Stomach (tissue), 8 donors: ENCODE measurements at regions not wholly inside any gene's neighbourhood (a gene's known extent, or its start where the extent isn't known, plus 50 kb on each side); places are given as distances from the start of the nearest gene placed in this dataset.

ENCODE experiments used
- DNase-seq, 2 donors: peaks; one replicate each; pipeline versions ENCODE4 v3.0.0 to v3.0.0-alpha.2; 2013 to 2019
- H3K27ac ChIP-seq, 5 donors: fragments of 200-600 bp in 4 of 5; sonication (generic) in 4 of 5; one replicate each; pipeline ENCODE4 v1.5.1; 2013 to 2019; ENCODE audit warnings: mild to moderate bottlenecking in 1 of 5, moderate library complexity in 1 of 5
- H3K27me3 ChIP-seq, 3 donors: fragments of 200-600 bp; sonication (generic); one replicate each; pipeline ENCODE4 v1.5.1; 2017 to 2019; ENCODE audit warnings: mixed run types in 1 of 3
- H3K36me3 ChIP-seq, 4 donors: fragments of 200-600 bp; sonication (generic); 1 replicate in 3 of 4; 2 replicates in 1 of 4; pipeline ENCODE4 v1.5.1; 2016 to 2019
- H3K4me1 ChIP-seq, 4 donors: fragments of 200-600 bp; sonication (generic); one replicate each; pipeline ENCODE4 v1.5.1; 2016 to 2019
- H3K4me3 ChIP-seq, 4 donors: fragments of 200-600 bp; sonication (generic) in 3 of 4; one replicate each; pipeline ENCODE4 v1.5.1; 2016 to 2019; ENCODE audit warnings: mild to moderate bottlenecking in 1 of 4
- H3K9me3 ChIP-seq, 4 donors: fragments of 200-600 bp; sonication (generic); one replicate each; pipeline ENCODE4 v1.5.1; 2016 to 2019
- CTCF ChIP-seq, 7 experiments: fragments of 450-650 bp in 4 of 7; fragments of 200-600 bp in 3 of 7; sonication (generic) in 3 of 7; IDR thresholded peaks; one replicate each; pipeline ENCODE4 v1.5.1; 2016 to 2019; ENCODE audit warnings: antibody characterized with exemption in 7 of 7, control low read depth in 2 of 7, mild to moderate bottlenecking in 1 of 7
- EP300 ChIP-seq: sonication (generic); formaldehyde crosslinking; IDR thresholded peaks from one replicate; pipeline ENCODE4 v1.6.1; 2017; ENCODE audit warnings: antibody characterized with exemption
- POLR2A ChIP-seq, 4 donors: fragments of 450-650 bp; IDR thresholded peaks; one replicate each; pipeline ENCODE4 v1.6.1; 2016; ENCODE audit warnings: antibody characterized with exemption in 4 of 4, control low read depth in 2 of 4, mild to moderate bottlenecking in 1 of 4, moderate library complexity in 1 of 4
- POLR2AphosphoS5 ChIP-seq, 3 donors: sonication (generic); formaldehyde crosslinking; IDR thresholded peaks; one replicate each; pipeline ENCODE4 v1.6.1; 2016; ENCODE audit warnings: antibody characterized with exemption in 3 of 3
- WGBS, 5 donors: extraction: QIAGEN DNeasy Blood & Tissue Kit in 3 of 5; methylation state at CpG; one replicate each; pipeline versions ENCODE4 v1.1.5 to v1.1.7; 2013 to 2018; 5-methylcytosine and 5-hydroxymethylcytosine counted together
- intact Hi-C: fragments of 100-400 bp; cut with DNase I; formaldehyde crosslinking; loops from one replicate; pipeline ENCODE4 v1.15.1; 2023; ENCODE audit warnings: low total_unique reads
- donor health status: healthy with polysubstance abuse.
- donor health status: Bipolar disorder and iron deficiency.
- donor health status: healthy.

- TF ChIP-seq POLR2A (IDR thresholded peaks at IDR 0.05) (no peak), POLR2AphosphoS5 (IDR thresholded peaks at IDR 0.05) (no peak), EP300 (no peak), CTCF (IDR thresholded peaks at IDR 0.05) (no peak)
- Histone ChIP-seq H3K4me1 (no peaks in the 10 kb centered on the region), H3K27ac (no peak overlapping the region), H3K27me3 (peaks cover 0 to 37% (median 0%) of the 10 kb centered on the region in 3 donors), H3K36me3 (peaks cover 0 to 6% (median 2%) of the 10 kb centered on the region in 4 donors), H3K9me3 (no peaks in the 10 kb centered on the region), H3K4me3 (no peak overlapping the region)
- 86 to 93% (median 90%) methylated on average over 23 of the region's 23 CpGs for WGBS, 5 donors
- no peak for DNase-seq
- intact Hi-C loops: no loop called here
These were observed 270.2 kb downstream of the CTTN start for GRCh38 chr11:70668204-70669202.

- no peaks in the 10 kb centered on the region for H3K9me3 ChIP-seq
- peaks cover 0 to 6% (median 2%) of the 10 kb centered on the region in 4 donors for H3K36me3 ChIP-seq
- no peak overlapping the region for H3K4me3 ChIP-seq
- intact Hi-C loops: no loop called here
- H3K27ac ChIP-seq: no peak overlapping the region
- DNase-seq: no peak
- H3K27me3 ChIP-seq: peaks cover 0 to 29% (median 0%) of the 10 kb centered on the region in 3 donors
- TF ChIP-seq CTCF (IDR thresholded peaks at IDR 0.05): no peak
- TF ChIP-seq POLR2AphosphoS5 (IDR thresholded peaks at IDR 0.05): no peak
- no peak for TF ChIP-seq POLR2A (IDR thresholded peaks at IDR 0.05)
- TF ChIP-seq EP300: no peak
- 81 to 93% (median 88%) methylated on average over 9 to 13 of the region's 13 CpGs for WGBS, 5 donors
- no peaks in the 10 kb centered on the region for H3K4me1 ChIP-seq
These were observed 271.0 kb downstream of the CTTN start for GRCh38 chr11:70669281-70669680.

- Histone ChIP-seq H3K4me3 (no peak overlapping the region), H3K27ac (no peak overlapping the region), H3K4me1 (no peaks in the 10 kb centered on the region), H3K9me3 (no peaks in the 10 kb centered on the region), H3K27me3 (peaks cover 0 to 24% (median 0%) of the 10 kb centered on the region in 3 donors), H3K36me3 (peaks cover 0 to 6% (median 2%) of the 10 kb centered on the region in 4 donors)
- TF ChIP-seq EP300: no peak
- TF ChIP-seq POLR2A (IDR thresholded peaks at IDR 0.05): no peak
- TF ChIP-seq CTCF (IDR thresholded peaks at IDR 0.05): no peak
- no peak for TF ChIP-seq POLR2AphosphoS5 (IDR thresholded peaks at IDR 0.05)
- WGBS, 5 donors: 76 to 83% (median 80%) methylated on average over 16 to 25 of the region's 25 CpGs
- peak in 1 of 2 donors; percentile 22 for DNase-seq
- intact Hi-C loops: no loop called here
These were observed 271.7 kb downstream of the CTTN start for GRCh38 chr11:70669871-70670675.

GRCh38 chr11:70670676-70671034 is 272.3 kb downstream of the CTTN start:
- H3K4me1 ChIP-seq: no peaks in the 10 kb centered on the region
- H3K27ac ChIP-seq: no peak overlapping the region
- TF ChIP-seq POLR2AphosphoS5 (IDR thresholded peaks at IDR 0.05): no peak
- no peak for TF ChIP-seq CTCF (IDR thresholded peaks at IDR 0.05)
- TF ChIP-seq EP300: no peak
- TF ChIP-seq POLR2A (IDR thresholded peaks at IDR 0.05): no peak
- intact Hi-C loops: no loop called here
- DNase-seq: no peak
- peaks cover 0 to 21% (median 0%) of the 10 kb centered on the region in 3 donors for H3K27me3 ChIP-seq
- H3K9me3 ChIP-seq: no peaks in the 10 kb centered on the region
- peaks cover 0 to 6% (median 2%) of the 10 kb centered on the region in 4 donors for H3K36me3 ChIP-seq
- WGBS, 5 donors: 83 to 89% (median 87%) methylated on average over 13 to 15 of the region's 15 CpGs
- H3K4me3 ChIP-seq: no peak overlapping the region
